ENCODE measurements at regions not wholly inside any gene's neighbourhood (a gene's known extent, or its start where the extent isn't known, plus 50 kb on each side); places are given as distances from the start of the nearest gene placed in this dataset.

GRCh38 chr3:105157067-105157765, 209.5 kb upstream of the ALCAM start:
- no peak for DNase-seq

GRCh38 chr3:105157766-105158085, 209.0 kb upstream of the ALCAM start:
- DNase-seq, result no peak

- no peak for DNase-seq
Measured at GRCh38 chr3:105158286-105158685, 208.4 kb upstream of the ALCAM start.

GRCh38 chr3:105162448-105162847, 204.3 kb upstream of the ALCAM start:
- DNase-seq, result no peak

- peak; percentile 47 for DNase-seq
Measured at GRCh38 chr3:105166893-105167292, 199.8 kb upstream of the ALCAM start.

- no peak for DNase-seq
Measured at GRCh38 chr3:105170423-105170822, 196.3 kb upstream of the ALCAM start.

- DNase-seq, result no peak
Measured at GRCh38 chr3:105174017-105174615, 192.6 kb upstream of the ALCAM start.

- peak; percentile 51 for DNase-seq
Measured at GRCh38 chr3:105177576-105177975, 189.1 kb upstream of the ALCAM start.

- DNase-seq, result peak; percentile 22
Measured at GRCh38 chr3:105187344-105187743, 179.4 kb upstream of the ALCAM start.

- peak; percentile 41 for DNase-seq
Measured at GRCh38 chr3:105195260-105195659, 171.4 kb upstream of the ALCAM start.

GRCh38 chr3:105197863-105198262, 168.8 kb upstream of the ALCAM start:
- no peak for DNase-seq

- DNase-seq, result no peak
Measured at GRCh38 chr3:105199217-105199616, 167.5 kb upstream of the ALCAM start.

GRCh38 chr3:105210141-105210540, 156.6 kb upstream of the ALCAM start:
- DNase-seq, result no peak

GRCh38 chr3:105214590-105214989, 152.1 kb upstream of the ALCAM start:
- DNase-seq, result no peak

GRCh38 chr3:105222568-105223093, 144.1 kb upstream of the ALCAM start:
- DNase-seq, result no peak

GRCh38 chr3:105223815-105224214, 142.9 kb upstream of the ALCAM start:
- DNase-seq, result no peak

- DNase-seq, result no peak
Measured at GRCh38 chr3:105228696-105229095, 138.0 kb upstream of the ALCAM start.

- no peak for DNase-seq
Measured at GRCh38 chr3:105232553-105232952, 134.2 kb upstream of the ALCAM start.

GRCh38 chr3:105233010-105233409, 133.7 kb upstream of the ALCAM start:
- no peak for DNase-seq

GRCh38 chr3:105235221-105235620, 131.5 kb upstream of the ALCAM start:
- DNase-seq, result no peak

GRCh38 chr3:105235785-105236184, 130.9 kb upstream of the ALCAM start:
- DNase-seq, result no peak

- no peak for DNase-seq
Measured at GRCh38 chr3:105238367-105238766, 128.3 kb upstream of the ALCAM start.

- no peak for DNase-seq
Measured at GRCh38 chr3:105243076-105243475, 123.6 kb upstream of the ALCAM start.

- DNase-seq, result no peak
Measured at GRCh38 chr3:105246536-105246935, 120.2 kb upstream of the ALCAM start.

GRCh38 chr3:105253225-105253624, 113.5 kb upstream of the ALCAM start:
- no peak for DNase-seq
